GM18867 (cell line): ENCODE measurements at regions not wholly inside any gene's neighbourhood (a gene's known extent, or its start where the extent isn't known, plus 50 kb on each side); places are given as distances from the start of the nearest gene placed in this dataset.
"Not testable (repeated sequence)": the region's sequence is repeated elsewhere in the genome, so short reads cannot be mapped to it uniquely, and the experiment has no call there.

ENCODE experiments used
- ATAC-seq: cut with Tn5 transposase; IDR thresholded peaks from one replicate; pipeline ENCODE4 v1.9.1; 2021; ENCODE audit warnings: mild to moderate bottlenecking, moderate library complexity; ENCODE audit not compliant: unreplicated experiment

DNA sequence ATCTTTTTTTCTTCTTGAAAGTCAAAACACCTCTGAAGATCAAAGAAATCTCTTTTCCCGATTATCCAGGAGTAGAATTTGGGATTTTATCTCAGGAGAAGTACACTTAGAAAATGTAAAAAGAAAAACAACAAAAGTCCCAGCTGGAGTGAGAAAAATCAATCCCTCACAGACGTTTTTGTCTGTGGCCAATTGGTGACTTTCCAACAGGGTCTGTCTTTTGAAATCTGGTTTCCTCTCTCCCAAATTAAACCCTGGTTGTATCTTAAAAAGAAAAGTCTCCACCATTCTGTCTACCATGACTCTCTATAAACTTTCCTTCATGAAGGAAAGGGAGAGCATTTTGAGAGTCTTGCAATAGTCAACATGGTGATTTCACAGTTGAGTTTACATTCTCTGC, 88.1 kb downstream of the DACT1 start:
- no peak for ATAC-seq

DNA sequence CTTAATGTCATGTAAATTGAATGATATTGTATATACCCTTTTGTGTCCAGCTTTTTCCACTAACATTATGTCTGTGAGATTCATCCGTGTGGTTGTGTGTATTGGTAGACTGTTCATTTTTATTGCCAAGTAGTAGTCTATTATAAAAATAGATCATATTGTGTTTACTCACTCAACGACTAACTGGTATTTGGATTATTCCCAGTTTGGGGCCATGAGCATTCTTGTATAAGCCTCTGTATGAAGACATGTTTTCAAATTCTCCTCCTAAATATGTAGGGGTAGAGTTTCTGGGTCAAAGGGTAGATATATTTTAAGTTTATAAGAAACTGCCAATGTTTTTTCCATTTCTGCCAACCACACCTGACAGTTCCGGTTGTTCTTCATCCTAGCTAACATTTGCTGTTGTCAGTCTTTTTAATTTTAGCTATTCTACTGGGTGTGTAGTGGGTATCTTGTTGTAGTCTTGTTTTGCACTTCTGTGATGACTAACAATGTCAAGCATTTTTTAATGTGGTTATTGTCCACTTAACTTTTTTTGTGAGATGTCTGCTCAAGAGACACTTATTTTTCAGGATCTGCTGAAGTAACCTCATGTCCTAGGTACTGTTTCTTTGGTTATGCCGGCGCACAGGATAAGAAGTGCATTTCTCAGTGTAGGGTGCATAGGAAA, 93.2 kb downstream of the DACT1 start:
- ATAC-seq: no peak

DNA sequence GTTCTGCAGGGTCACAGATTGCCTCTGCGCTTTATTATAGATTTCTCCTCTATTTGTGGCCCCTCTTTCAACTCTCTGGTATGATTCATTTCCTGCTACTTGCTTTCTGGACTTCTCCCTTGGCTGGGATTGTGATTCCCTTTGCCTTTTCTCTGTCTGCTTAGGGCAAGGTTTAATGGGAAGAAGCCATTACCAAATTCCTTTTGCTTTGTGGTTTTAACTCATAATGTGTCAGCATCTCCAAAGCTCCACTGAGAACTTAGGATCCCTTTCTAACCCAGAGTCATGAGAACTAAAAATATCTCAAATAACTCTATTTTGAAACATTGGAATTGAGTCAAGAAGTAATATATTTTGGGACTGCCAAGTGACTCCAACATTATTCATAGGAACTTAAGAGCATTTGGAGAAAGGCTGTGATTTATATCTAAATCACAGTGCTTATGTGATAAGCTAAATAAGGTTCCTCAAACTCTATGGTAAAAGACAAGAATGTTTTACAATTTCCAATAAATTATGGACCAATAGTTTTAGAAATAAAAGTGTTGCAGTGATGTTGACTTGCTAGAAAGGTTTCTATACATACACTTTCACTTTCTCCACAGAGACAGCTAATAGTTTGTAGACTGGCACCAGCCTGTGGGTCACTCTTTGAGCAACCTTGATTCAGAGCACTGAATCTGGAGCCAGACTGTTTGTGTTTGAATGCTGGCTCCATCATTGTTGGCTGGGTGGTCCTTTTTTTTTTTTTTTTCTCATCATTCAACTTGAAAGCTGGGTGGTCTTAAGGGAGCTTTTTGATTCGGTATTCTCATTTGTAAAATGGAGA, 93.9 kb downstream of the DACT1 start:
- no peak for ATAC-seq

DNA sequence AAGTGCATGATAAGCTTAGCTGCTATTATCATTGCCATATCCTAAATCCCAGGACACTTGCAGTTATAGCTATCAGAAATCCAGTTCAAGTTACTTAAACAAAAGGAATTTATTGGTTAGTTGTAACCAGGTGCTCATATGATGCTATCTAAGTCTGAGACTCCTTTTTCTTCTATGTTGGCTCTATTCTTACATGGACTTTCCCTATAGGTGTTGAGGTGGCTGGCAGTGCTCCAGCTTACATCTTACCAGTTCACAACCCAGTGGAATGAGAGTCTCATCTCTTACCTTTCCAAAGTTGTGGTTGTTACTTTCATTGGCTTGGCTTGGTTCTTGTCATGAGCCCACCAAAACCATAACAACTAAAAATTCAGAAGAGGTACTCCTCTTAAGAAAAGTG, 94.6 kb downstream of the DACT1 start:
- no peak for ATAC-seq

DNA sequence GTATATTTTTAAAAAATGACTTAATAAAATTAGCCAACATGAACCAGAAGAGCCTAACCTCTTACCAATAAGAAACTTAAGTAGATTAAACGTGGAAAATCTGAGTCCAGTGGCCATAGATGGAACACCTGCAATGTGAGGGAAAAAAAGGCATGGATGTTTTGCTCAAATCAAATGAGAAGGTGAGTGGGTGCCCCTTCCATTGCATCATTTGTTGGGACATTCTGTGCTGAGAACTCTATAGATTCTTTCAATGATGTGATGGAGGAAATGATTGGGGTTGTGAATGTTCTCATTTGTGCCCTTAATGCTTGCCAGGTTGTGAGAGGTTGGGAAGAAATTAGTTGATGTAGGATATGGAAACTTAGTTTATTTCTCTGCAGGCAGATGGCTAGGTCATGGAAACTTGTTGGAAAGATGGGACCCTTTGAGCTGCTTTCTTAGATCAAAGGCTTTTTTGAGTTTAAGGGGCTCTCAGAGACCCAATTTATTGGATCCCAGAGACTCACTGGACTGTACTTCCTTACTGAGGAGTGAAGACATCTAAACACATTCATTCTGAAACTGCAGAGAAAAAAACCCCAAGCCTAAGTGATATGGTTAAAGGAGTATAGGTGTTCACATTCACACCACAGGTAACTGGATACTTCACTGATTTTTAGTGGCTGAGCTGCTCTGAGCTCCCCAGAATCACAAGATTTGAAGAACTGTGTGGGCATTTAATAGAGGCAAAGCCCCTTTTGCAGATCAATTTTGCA, 95.9 kb downstream of the DACT1 start:
- peak; percentile 75 for ATAC-seq

DNA sequence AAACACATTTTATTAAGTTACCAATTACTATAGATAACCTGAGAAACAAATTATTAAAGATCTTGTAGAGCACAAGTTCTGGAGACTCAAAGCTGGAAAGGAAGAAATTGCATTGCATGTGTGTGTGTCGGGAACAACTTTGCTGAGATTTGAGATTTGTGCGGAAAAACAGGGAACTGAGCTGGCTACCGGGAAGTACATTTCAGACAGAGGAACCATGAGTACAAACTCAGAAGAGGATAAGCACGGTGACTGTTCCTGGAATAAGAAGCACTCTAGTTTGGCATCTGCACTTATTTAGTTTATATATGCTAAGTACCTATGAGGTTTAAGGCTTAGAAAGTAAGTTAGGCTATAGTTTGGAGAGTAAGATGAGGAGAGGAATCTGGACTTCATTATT, 97.8 kb downstream of the DACT1 start:
- ATAC-seq: no peak

DNA sequence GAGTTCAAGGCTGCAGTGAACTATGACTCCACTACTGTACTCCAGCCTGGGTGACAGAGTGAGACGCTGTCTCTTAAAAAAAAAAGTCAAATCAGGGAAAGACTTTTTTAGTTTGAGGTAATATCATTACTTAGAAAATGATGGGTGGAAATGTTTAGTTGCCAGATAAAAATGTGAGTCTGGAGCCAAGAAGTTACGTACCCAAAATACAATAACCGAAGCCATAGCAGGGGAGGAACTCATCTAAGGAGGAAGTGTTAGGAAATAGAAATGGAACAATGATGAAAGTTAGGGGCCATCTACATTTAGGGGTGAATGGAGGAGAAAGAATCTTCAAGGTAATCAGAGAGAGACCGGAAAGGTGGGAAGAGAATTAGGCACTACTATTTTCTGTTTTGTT, 98.8 kb downstream of the DACT1 start:
- ATAC-seq: no peak

DNA sequence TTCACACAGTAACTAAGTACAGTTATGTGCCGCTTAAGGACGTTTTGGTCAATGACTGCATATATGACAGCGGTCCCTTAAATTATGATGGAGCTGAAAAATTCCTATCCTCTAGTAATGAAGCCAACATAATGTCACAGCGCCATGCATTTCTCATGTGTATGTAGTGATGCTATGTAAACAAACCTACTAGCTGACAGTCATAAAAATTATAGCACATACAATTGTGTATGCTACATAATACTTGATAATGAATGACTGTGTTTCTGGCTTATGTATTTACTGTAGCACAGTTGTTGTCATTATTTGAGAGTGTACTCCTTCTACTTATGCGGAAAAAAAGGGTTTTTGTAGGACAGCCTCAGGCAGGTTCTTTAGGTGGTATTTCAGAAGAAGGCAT, 99.7 kb downstream of the DACT1 start:
- ATAC-seq: no peak

DNA sequence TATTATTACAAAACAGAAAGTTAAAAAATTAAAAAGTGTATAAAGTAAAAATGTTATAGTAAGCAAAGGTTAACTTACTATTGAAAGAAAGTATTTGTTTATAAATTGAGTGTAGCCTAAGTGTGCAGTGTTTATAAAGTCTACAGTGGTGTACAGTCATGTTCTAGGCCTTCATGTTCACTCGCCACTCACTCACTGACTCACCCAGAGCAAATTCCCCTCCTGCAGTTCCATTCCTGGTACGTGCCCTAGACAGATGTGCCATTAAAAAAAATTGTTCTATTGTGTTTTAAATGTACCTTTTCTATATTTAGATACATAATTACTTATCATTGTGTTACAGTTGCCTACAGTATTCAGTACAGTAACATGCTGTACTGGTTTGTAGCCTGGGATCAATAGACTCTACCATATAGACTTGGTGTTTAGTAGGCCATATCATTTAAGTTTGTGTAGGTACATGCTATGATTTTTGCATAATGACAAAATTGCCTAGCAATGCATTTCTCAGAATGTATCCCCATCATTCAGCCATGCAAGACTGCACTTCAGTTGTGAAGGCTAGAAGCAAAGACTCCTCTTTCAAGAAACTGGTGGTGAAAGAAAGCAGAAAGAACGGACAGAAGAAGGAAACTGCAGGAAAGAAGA, 100.6 kb downstream of the DACT1 start:
- no peak for ATAC-seq

DNA sequence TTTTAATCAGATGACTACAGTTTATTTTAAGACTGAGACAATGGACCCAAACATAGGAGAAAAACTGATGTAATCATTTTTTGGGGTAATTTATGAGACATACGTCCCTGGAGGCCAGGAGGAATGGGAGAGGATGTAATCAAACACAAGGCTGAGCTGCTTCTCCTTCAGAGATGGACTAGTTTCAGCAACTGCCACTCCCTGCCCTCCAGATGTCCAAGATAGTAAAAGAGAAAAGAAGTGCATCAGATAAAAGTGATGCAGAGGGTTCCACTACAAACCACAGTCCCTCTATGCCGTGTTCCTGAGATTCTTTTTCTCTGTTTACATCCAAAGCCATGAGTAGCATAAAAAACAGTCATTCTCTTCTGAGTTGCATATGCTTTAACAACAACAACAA, 101.1 kb downstream of the DACT1 start:
- no peak for ATAC-seq

DNA sequence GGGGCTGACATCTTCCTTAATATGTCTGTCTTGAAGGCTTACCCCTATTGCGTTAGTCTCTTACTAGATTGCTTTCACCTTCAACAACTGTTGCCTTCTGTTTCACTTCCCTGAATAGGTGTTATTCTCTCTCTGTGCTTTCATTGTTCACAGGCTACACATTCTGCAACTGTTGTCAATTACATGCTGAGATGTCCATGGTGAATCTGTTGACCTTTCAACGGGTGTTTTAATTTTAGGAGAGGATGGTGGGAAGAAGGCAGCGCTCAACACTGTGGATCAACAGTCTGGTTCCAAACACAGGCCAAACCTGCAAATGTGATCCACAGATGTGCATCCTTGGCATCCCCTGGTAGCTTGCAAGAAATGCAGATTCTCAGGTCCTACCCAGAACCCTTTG, 101.9 kb downstream of the DACT1 start:
- peak; percentile 97 for ATAC-seq

DNA sequence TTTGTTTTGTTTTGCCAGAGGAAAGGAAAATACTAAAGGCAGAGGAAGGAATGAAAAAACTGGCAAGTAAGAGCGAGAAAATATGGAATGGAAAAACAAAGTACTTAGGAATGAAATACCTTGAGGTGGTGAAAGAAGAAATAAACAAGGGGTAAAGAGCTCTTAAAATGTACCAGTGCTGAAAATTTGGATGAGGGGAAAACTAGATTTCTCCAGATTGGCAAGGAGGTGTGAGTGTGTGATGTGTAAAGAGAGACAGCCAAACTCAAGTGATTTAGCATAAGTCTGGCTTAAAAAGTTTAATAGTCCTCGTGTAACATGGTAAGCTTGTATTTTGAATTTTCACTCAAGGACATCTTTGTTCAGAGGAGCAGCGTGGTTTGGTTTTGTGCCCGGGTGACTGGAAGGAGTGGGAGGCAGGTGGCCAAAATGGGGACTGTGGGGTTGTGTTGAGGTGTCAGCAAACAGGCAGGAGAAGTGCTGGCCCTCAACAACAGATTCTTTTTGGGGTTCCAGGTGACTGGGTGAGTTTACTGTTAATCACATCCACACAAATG, 102.7 kb downstream of the DACT1 start:
- ATAC-seq: no peak

DNA sequence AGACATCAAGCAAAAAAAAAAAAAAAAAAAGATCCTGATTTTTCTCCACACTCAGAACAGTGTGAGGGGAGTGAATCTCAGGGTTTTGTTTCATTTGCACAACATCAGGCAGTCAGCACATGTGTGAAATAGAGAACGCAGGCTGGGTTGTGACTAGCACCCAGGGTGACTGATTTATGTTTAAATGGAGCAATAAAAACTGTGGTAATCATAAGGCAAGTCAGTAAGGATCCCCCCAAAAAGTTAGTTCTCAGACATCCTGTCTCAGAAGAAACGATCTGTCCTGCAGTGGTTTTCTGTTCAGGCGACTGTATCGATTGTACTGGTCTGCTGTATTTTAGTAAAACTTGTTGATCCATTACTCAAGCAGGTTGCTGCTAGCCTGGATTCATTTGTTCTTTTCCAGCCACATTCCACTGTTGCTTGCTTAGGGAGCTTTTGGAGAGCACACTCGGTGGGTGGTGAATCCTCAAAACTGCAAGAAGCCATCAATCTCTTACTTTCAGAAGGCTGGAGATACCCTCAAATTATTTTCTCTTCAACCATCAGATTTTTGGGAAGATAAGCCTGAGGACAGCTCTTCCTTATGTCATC, 107.1 kb downstream of the DACT1 start:
- ATAC-seq: no peak

DNA sequence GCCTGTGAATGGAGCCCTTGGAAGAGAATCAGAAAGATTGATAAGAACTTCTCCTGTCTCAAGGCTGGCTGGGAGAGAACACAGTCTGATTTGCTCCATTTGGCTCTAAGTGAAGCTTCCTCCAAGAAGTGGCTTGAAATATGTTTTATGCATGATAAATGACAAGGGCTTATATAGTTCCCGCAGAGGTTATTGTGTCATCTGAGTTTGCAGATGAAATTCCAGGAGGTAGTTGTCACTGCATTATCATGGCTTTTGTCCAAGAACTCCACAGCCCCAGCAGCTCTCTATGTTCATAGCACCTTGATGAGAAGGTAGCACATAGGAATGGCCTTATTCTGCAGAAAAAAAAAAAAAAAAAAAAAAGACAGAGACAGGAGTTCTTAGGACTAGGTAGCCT, 108.5 kb downstream of the DACT1 start:
- ATAC-seq: no peak

DNA sequence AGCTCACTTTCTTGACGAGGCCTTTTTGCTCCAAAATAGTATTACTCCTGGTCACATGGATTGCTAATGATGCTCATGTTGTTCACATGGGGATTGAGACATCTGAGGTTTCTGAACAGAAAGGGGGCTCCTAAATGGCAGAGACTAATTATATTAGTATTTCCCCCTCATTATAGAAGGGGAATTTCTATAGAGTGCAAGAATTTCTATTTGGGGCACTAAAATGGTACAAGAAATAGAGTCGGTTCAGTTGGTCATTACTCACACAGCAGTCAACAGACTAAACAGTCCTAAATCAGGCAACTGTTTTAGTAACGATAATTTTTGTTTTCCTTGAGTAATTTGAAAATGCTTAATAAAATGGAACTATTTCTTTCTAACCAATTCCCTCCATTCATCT, 108.9 kb downstream of the DACT1 start:
- no peak for ATAC-seq

DNA sequence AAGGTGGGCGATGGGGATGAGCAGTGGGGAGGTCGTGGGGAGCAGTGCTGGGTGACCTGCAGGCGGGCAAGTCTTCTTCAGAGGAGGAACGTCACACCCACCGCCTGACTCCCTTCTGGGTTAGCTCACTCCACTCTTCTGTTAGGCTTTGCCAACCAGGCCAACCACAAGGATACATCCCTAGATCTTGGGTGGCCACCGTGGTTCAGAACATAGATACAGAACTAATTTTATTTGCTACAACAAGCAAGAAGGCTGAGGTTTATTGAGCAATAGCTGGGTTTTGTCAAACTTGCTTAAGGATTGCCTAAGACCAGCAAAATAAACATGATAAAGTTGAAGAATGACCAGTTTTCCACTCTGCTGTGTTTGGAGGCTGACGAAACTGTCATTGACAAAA, 109.4 kb downstream of the DACT1 start:
- no peak for ATAC-seq

DNA sequence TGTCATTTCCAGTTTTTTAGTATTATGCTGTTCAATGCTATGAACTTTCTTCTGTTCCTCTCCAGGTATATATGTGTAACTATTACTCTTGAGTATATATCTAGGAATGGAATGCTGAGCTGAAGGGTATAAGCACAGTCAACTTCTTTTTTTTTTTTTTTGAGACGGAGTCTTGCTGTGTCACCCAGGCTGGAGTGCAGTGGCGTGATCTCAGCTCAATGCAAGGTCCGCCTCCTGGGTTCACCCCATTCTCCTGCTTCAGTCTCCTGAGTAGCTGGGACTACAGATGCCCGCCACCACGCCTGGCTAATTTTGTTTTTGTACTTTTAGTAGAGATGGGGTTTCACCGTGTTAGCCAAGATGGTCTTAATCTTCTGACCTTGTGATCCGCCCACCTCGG, 110.5 kb downstream of the DACT1 start:
- not testable (repeated sequence) for ATAC-seq

DNA sequence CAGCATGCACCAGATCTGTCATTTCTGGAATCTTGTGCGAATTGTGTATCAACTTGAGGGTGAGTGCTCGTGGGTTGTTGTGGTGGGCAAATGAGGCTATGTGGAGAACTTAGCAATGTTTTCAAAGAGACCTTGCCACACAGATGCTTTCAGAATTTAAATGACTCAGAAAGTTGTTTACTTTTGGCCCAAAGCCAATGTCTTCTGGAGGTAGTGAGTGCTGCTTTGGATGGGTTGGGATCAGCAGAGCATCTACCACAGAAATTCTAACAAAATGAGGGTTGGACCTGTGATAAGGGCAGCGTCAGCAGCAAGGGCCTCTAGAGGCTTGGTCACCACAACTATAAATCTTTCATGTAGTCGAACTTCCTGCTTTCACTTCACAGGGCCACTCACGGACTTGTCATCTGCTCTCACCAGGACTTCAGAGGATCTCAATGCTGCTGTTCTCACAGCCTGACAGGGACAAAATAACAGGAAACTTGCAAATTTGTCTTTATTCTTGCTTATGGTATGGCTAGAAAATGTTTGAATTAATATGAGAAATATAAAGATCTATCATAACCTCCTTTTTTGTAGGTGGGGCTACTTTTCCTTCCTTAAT, 111.4 kb downstream of the DACT1 start:
- ATAC-seq: peak; percentile 96

DNA sequence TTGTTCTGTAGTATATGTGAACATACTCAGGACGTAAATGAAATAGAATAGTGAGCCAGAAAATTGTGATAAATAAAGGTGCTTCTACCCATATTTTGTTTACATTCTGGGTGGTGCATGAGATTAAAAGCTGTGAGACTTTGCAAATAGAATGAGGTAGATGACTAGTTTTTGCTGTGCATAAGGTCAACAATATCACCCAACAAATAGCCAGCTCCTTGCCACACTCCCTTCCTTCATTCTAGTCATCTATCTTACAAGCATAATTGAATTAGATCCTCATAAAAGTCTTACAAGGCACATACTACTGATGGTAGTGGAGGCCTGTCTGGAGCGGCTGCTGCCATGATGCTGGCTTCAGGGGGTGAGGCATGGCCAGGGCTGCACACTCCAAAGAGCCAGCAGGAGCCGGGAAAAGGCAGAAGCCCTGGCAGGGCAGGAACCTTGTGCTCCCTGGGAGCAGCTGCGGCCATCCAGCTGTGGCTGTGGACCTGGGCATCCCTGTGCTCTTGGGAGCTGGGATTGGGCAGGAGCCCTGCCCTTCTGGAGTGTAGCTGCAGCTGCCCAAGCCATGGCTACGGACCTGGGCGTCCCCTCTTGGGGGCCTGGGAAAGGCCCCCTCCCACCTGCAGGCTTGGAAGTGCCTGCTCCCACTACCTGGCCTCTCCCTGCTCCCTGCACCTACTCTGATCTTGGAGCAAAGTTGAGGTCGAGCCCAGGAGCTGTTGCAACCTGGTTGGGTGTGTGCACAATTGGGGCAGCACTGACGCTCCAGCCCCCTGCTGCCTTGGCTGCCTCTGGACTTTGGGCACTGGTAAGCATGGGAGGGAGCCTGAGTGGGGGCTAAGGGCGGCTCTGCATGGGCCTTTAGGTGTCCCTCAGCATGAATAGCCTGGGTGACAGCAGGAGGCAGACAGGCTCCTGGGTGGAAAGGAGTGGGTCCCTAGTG, 112.8 kb downstream of the DACT1 start:
- no peak for ATAC-seq
